Kidney (tissue), 13 donors: ENCODE measurements at regions not wholly inside any gene's neighbourhood (a gene's known extent, or its start where the extent isn't known, plus 50 kb on each side); places are given as distances from the start of the nearest gene placed in this dataset.
A peak's percentile ranks its signal among the peaks of the same experiment; 100 is the strongest.

Experiments
- DNase-seq, 5 donors: peaks; one replicate each; pipeline ENCODE4 v3.0.0-alpha.2; 2013 to 2020
- FAIRE-seq: peaks from 2 replicates; lab custom pipeline; 2012; peaks lifted over from hg19 to GRCh38; lab: Jason Lieb, UNC
- H3K27ac ChIP-seq, 2 donors: one replicate each; pipeline ENCODE4 v1.7.0; 2013; ENCODE audit warnings: low read depth in 2 of 2, low read length in 2 of 2, inconsistent platforms in 1 of 2
- H3K27me3 ChIP-seq: one replicate; pipeline ENCODE4 v1.7.1; 2013; ENCODE audit warnings: low read length, inconsistent platforms; ENCODE audit not compliant: control insufficient read depth, insufficient read depth
- H3K36me3 ChIP-seq, 3 donors: one replicate each; pipeline versions ENCODE4 v1.7.0 to v1.7.1; 2013; ENCODE audit warnings: low read length in 3 of 3, control low read depth in 1 of 3, inconsistent platforms in 1 of 3; ENCODE audit not compliant: insufficient read depth in 3 of 3, control insufficient read depth in 2 of 3
- H3K4me1 ChIP-seq, 3 donors: one replicate each; pipeline versions ENCODE4 v1.7.0 to v1.7.1; 2013; ENCODE audit warnings: low read length in 3 of 3, inconsistent platforms in 1 of 3, low read depth in 1 of 3; ENCODE audit not compliant: control insufficient read depth in 2 of 3, insufficient read depth in 2 of 3
- H3K4me3 ChIP-seq, 3 donors: one replicate each; pipeline versions ENCODE4 v1.7.0 to v1.8.1; 2013; ENCODE audit warnings: low read length in 3 of 3, control low read depth in 1 of 3, inconsistent platforms in 1 of 3
- H3K9ac ChIP-seq, 3 donors: one replicate each; pipeline versions ENCODE4 v1.7.0 to v1.7.1; 2013; ENCODE audit warnings: low read length in 3 of 3, control low read depth in 1 of 3, inconsistent platforms in 1 of 3
- H3K9me3 ChIP-seq, 3 donors: one replicate each; pipeline versions ENCODE4 v1.7.0 to v1.7.1; 2013; ENCODE audit warnings: low read length in 3 of 3, control low read depth in 1 of 3, inconsistent platforms in 1 of 3; ENCODE audit not compliant: control insufficient read depth in 2 of 3, insufficient read depth in 1 of 3
- intact Hi-C: fragments of 100-400 bp; cut with DNase I; formaldehyde crosslinking; loops from one replicate; pipeline ENCODE4 v1.11.1; 2022
- TF ChIP-seq, protein P1 (sequence below): IDR thresholded peaks from 3 replicates; pipeline ENCODE4 v1.5.1; 2012; ENCODE audit warnings: mild to moderate bottlenecking, moderate library complexity, borderline replicate concordance; ENCODE audit not compliant: insufficient read depth; ENCODE audit errors: extremely low read depth
- donor health status: control.
- donor health status: control.
- donor health status: control.
- donor health status: control.
- donor health status: control.
- donor health status: DM: yes; HTN: yes; CAD: no.
- donor health status: Normal renal cell carcinoma (clear cell type).

DNA sequence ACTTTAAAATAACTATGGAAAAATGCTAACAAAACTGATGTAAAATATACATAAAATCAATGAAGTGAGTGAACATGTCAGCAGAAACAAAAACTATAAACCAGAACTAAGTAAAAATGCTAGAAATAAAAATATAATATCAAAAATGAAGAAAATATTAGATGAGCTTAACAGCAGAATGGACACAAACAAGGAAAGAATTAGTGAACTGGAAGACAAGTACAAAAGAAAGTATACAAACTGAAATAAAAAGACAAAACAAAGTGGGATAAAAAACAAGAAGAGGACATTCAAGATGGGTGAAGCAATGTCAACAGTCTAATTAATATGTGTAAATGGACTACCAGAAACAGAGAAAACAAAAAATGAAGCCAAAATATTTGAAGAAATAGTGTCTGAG is 339.2 kb downstream of the NXPE2 start:
- no peak for DNase-seq
- Histone ChIP-seq H3K4me1 (no peaks in the 10 kb centered on the region), H3K27me3 (no peaks in the 10 kb centered on the region), H3K27ac (no peak overlapping the region), H3K9me3 (peaks cover 0 to 14% (median 5%) of the 10 kb centered on the region in 3 donors), H3K9ac (no peak overlapping the region), H3K4me3 (no peak overlapping the region), H3K36me3 (no peaks in the 10 kb centered on the region)
- TF ChIP-seq, protein P1, sequence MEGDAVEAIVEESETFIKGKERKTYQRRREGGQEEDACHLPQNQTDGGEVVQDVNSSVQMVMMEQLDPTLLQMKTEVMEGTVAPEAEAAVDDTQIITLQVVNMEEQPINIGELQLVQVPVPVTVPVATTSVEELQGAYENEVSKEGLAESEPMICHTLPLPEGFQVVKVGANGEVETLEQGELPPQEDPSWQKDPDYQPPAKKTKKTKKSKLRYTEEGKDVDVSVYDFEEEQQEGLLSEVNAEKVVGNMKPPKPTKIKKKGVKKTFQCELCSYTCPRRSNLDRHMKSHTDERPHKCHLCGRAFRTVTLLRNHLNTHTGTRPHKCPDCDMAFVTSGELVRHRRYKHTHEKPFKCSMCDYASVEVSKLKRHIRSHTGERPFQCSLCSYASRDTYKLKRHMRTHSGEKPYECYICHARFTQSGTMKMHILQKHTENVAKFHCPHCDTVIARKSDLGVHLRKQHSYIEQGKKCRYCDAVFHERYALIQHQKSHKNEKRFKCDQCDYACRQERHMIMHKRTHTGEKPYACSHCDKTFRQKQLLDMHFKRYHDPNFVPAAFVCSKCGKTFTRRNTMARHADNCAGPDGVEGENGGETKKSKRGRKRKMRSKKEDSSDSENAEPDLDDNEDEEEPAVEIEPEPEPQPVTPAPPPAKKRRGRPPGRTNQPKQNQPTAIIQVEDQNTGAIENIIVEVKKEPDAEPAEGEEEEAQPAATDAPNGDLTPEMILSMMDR = no peak
- FAIRE-seq = no peak
- intact Hi-C loops = no loop called here

DNA sequence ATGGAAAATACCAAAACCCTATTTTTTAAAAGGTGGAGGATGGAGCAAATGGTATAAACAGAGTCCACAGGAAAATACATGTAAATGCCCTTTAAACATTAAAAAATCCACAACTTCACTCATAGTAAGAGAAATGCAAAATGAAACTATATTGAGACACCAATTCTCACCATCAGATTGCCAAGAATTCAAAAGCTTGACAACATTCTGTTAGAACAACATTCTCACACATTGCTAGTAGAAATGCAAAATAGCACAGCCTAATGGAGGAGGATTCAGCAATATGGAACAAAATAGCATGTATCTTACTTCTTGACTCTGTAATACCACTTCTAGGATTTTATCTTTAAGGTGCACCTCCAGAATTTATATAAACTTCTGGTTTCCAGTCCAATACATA is 351.8 kb downstream of the NXPE2 start:
- DNase-seq = no peak
- Histone ChIP-seq H3K36me3 (no peaks in the 10 kb centered on the region), H3K4me3 (no peak overlapping the region), H3K27me3 (no peaks in the 10 kb centered on the region), H3K27ac (no peak overlapping the region), H3K9me3 (no peaks in the 10 kb centered on the region), H3K9ac (no peak overlapping the region), H3K4me1 (no peaks in the 10 kb centered on the region)
- TF ChIP-seq, protein P1 = no peak
- intact Hi-C loops = no loop called here
- FAIRE-seq = no peak

DNA sequence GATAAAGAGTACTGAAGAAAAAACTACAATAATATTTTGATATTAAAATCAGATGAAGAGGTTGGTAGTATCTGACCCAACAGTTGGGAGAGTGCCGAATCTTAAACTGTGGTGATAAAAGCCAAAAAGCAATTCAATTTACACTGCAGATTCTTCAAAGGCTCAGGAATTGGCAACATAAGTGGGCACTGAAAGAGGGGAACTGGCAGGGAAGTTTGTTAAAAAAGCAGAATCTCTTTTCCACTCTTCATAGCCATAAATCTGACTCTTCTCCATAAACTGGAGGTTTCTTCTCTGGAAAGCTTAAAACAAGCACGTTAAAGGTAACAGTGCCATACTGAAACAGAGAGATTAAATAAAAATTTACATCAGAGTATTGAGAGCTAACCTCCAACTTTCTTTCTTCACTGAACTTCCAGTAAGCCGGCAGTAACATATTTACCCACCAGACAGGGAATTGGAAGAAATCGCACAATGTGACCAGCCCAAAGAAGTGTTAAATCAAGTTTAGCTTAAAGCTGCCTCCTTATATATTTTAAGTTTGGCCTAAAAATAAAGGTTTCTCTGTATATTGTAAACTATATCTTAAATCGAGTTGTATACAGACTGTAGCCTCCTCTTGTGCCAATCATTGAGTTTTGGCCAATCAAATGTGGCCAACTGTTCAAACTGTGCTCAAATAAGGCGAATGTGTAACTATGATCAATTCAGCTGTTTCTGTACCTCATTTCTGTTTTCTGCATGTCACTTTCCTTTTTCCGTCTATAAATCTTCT is 358.3 kb downstream of the NXPE2 start:
- H3K9me3 ChIP-seq = peaks cover 0 to 2% (median 0%) of the 10 kb centered on the region in 3 donors
- intact Hi-C loops = no loop called here
- H3K36me3 ChIP-seq = no peaks in the 10 kb centered on the region
- no peak overlapping the region for H3K27ac ChIP-seq
- DNase-seq (no peak), FAIRE-seq (no peak)
- H3K4me3 ChIP-seq = no peak overlapping the region
- H3K27me3 ChIP-seq = no peaks in the 10 kb centered on the region
- no peak overlapping the region for H3K9ac ChIP-seq
- no peaks in the 10 kb centered on the region for H3K4me1 ChIP-seq
- TF ChIP-seq, protein P1 = no peak

DNA sequence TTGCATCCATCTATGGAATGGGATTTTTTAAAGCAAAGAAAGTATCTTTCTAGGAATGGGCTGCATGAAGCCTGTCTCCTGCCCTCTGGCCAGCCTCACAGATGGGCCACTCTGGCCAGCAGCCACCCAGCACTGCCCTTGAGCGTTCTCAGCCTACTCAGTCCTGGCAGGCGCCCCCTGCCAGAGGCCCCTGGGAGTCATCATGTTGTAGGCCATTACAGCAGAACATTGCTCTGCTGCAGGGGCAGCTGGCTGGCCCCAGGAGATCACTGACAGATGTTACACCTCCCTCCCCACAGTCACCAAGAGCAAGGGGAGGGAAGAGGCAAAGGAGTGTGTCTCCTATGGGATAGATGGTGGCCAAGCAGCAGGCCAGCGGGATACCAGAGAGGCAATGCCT is 363.7 kb downstream of the NXPE2 start:
- intact Hi-C loops = no loop called here
- H3K9me3 ChIP-seq = peaks cover 0 to 2% (median 0%) of the 10 kb centered on the region in 3 donors
- no peak overlapping the region for H3K27ac ChIP-seq
- H3K27me3 ChIP-seq = no peaks in the 10 kb centered on the region
- no peak overlapping the region for H3K9ac ChIP-seq
- no peak for FAIRE-seq
- DNase-seq = peak in 1 of 5 donors; percentile 57
- no peaks in the 10 kb centered on the region for H3K4me1 ChIP-seq
- H3K36me3 ChIP-seq = no peaks in the 10 kb centered on the region
- no peak overlapping the region for H3K4me3 ChIP-seq
- TF ChIP-seq, protein P1 = no peak
